NT2/D1 (cell line): ENCODE measurements at regions not wholly inside any gene's neighbourhood (a gene's known extent, or its start where the extent isn't known, plus 50 kb on each side); places are given as distances from the start of the nearest gene placed in this dataset.

ENCODE experiments used
- SUZ12 ChIP-seq: IDR thresholded peaks from 2 replicates; pipeline ENCODE4 v1.6.1; 2011; ENCODE audit not compliant: insufficient read length, insufficient read depth; ENCODE audit errors: extremely low read depth
- YY1 ChIP-seq: IDR thresholded peaks from 2 replicates; pipeline ENCODE4 v1.6.1; 2011; ENCODE audit not compliant: insufficient read length, insufficient read depth

DNA sequence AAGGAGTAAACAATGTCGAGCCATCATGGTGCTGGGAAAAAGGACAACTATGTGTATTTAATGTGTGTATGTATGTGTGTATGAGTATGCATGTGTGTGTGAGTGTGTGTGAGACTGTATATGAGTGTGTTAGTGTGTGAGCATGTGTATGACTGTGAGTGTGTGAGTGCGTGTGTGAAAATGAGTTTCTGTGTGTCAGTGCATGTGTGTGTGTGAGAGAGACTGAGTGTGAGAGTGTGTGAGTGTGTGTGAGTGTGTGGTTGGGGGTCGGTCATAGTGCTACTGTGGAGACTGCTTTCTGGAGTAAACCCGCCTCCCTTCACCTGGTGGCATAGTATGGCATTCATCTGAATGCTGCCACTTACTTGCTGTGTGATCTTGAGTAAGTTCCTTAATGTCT is 567.4 kb downstream of the FGF9 start:
- TF ChIP-seq SUZ12 (no peak), YY1 (no peak)
